ENCODE measurements at regions not wholly inside any gene's neighbourhood (a gene's known extent, or its start where the extent isn't known, plus 50 kb on each side); places are given as distances from the start of the nearest gene placed in this dataset.

DNA sequence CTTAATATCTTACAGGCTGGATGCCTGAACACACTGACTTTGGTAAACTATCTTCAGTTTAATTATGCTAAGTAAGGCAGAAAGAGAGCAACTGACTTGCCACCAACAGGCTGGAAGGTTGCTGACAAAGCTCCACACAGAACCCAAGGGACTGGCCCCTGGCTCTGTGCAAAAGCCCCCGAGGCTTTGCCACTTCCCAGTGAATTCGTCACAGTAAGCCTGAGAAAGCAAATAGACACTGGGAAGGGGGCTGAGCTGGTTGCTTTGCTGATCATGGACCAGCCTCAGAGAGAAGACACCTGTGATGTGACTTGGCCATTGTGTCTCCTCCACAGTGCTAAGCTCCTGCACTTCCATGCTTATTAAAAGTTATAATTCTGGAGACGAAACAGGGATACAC is 91.7 kb downstream of the BLID start:
- TF ChIP-seq, protein P1, sequence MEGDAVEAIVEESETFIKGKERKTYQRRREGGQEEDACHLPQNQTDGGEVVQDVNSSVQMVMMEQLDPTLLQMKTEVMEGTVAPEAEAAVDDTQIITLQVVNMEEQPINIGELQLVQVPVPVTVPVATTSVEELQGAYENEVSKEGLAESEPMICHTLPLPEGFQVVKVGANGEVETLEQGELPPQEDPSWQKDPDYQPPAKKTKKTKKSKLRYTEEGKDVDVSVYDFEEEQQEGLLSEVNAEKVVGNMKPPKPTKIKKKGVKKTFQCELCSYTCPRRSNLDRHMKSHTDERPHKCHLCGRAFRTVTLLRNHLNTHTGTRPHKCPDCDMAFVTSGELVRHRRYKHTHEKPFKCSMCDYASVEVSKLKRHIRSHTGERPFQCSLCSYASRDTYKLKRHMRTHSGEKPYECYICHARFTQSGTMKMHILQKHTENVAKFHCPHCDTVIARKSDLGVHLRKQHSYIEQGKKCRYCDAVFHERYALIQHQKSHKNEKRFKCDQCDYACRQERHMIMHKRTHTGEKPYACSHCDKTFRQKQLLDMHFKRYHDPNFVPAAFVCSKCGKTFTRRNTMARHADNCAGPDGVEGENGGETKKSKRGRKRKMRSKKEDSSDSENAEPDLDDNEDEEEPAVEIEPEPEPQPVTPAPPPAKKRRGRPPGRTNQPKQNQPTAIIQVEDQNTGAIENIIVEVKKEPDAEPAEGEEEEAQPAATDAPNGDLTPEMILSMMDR (IDR thresholded peaks at IDR 0.05) = no peak
- no peak for TF ChIP-seq EZH2 (IDR thresholded peaks at IDR 0.05)
